GM23338 (cell line): ENCODE measurements at regions not wholly inside any gene's neighbourhood (a gene's known extent, or its start where the extent isn't known, plus 50 kb on each side); places are given as distances from the start of the nearest gene placed in this dataset.

Experiments
- ATAC-seq: fragments of 200-7000 bp; cut with Tn5 transposase; 3 replicates; pipeline ENCODE4 v1.9.1; 2020
- DNase-seq: peaks from one replicate; pipeline ENCODE4 v3.0.0-alpha.2; 2015; ENCODE audit warnings: low spot score
- H2AFZ ChIP-seq: fragments of 200-600 bp; sonication (generic); 2 replicates; pipeline ENCODE4 v1.8.0; 2016; ENCODE audit warnings: antibody characterized with exemption, mild to moderate bottlenecking, moderate library complexity
- H3F3A ChIP-seq: fragments of 200-600 bp; sonication (generic); replicated peaks from 2 replicates; pipeline ENCODE4 v1.8.0; 2017; ENCODE audit warnings: antibody characterized with exemption, mixed run types, low read depth
- H3K27ac ChIP-seq: fragments of 200-600 bp; sonication (generic); 2 replicates; pipeline ENCODE4 v1.6.1; 2016; ENCODE audit warnings: low read depth
- H3K27me3 ChIP-seq: fragments of 200-600 bp; sonication (generic); 2 replicates; pipeline ENCODE4 v1.8.0; 2016; ENCODE audit warnings: mild to moderate bottlenecking, mixed run types, moderate library complexity; ENCODE audit not compliant: insufficient read depth
- H3K36me3 ChIP-seq: fragments of 200-600 bp; sonication (generic); 2 replicates; pipeline ENCODE4 v1.8.0; 2016; ENCODE audit warnings: mild to moderate bottlenecking; ENCODE audit not compliant: insufficient read depth
- H3K4me1 ChIP-seq: fragments of 200-600 bp; sonication (generic); 2 replicates; pipeline ENCODE4 v1.8.0; 2016; ENCODE audit warnings: mild to moderate bottlenecking, moderate library complexity; ENCODE audit not compliant: insufficient read depth
- H3K4me2 ChIP-seq: fragments of 200-600 bp; sonication (generic); 2 replicates; pipeline ENCODE4 v1.7.1; 2017; ENCODE audit warnings: mixed run types
- H3K4me3 ChIP-seq: fragments of 200-600 bp; sonication (generic); 2 replicates; pipeline ENCODE4 v1.6.1; 2016; ENCODE audit warnings: mixed run types
- H3K79me2 ChIP-seq: fragments of 200-600 bp; sonication (generic); replicated peaks from 2 replicates; pipeline ENCODE4 v1.8.0; 2017; ENCODE audit warnings: mild to moderate bottlenecking; ENCODE audit not compliant: insufficient read depth
- H3K9me2 ChIP-seq: fragments of 200-600 bp; sonication (generic); 2 replicates; pipeline ENCODE4 v1.8.0; 2017; ENCODE audit not compliant: insufficient read depth
- H4K20me1 ChIP-seq: fragments of 200-600 bp; sonication (generic); replicated peaks from 2 replicates; pipeline ENCODE4 v1.8.0; 2017; ENCODE audit warnings: mild to moderate bottlenecking; ENCODE audit not compliant: insufficient read depth
- H3K27ac Mint-ChIP-seq: 2 replicates; pipeline ENCODE4 v1.8.0; 2020; ENCODE audit warnings: inconsistent platforms, mild to moderate bottlenecking, moderate library complexity, mixed read lengths
- H3K27me3 Mint-ChIP-seq: 3 replicates; pipeline ENCODE4 v1.8.0; 2022; ENCODE audit warnings: low read depth, mild to moderate bottlenecking, moderate library complexity, mixed read lengths, inconsistent platforms; ENCODE audit not compliant: insufficient read depth, poor library complexity
- H3K36me3 Mint-ChIP-seq: 3 replicates; pipeline ENCODE4 v1.8.0; 2021; ENCODE audit warnings: low read depth, mild to moderate bottlenecking, inconsistent platforms, moderate library complexity, mixed read lengths
- H3K4me1 Mint-ChIP-seq: 3 replicates; pipeline ENCODE4 v1.8.0; 2020; ENCODE audit warnings: mild to moderate bottlenecking, inconsistent platforms, mixed read lengths
- H3K4me3 Mint-ChIP-seq: 3 replicates; pipeline ENCODE4 v1.8.0; 2021; ENCODE audit warnings: moderate library complexity, mild to moderate bottlenecking, inconsistent platforms, mixed read lengths
- H3K9me3 Mint-ChIP-seq: 3 replicates; pipeline ENCODE4 v1.8.0; 2020; ENCODE audit warnings: moderate library complexity, mild to moderate bottlenecking, inconsistent platforms, mixed read lengths
- CREB1 ChIP-seq: fragments of 250-450 bp; sonication (Bioruptor Pico); IDR thresholded peaks from 2 replicates; pipeline ENCODE4 v1.5.0; 2020; ENCODE audit warnings: low read depth, mild to moderate bottlenecking, moderate library complexity
- CTCF ChIP-seq, 2 experiments: fragments of 200-600 bp in 1 of 2; sonication (generic) in 1 of 2; conservative IDR thresholded peaks; 2 replicates each; pipeline versions ENCODE4 v1.5.1 to v1.6.1; 2016 to 2017; ENCODE audit warnings: antibody characterized with exemption in 2 of 2, low read depth in 2 of 2, mild to moderate bottlenecking in 2 of 2, moderate library complexity in 1 of 2
- ETS1 ChIP-seq: IDR thresholded peaks from 2 replicates; pipeline ENCODE4 v1.6.1; 2016; ENCODE audit warnings: antibody characterized with exemption
- EZH2 ChIP-seq: fragments of 200-600 bp; sonication (generic); IDR thresholded peaks from one replicate; pipeline ENCODE4 v1.8.0; 2017; ENCODE audit warnings: antibody characterized with exemption, mild to moderate bottlenecking, low read depth; ENCODE audit not compliant: unreplicated experiment
- EZH2phosphoT487 ChIP-seq: fragments of 200-600 bp; sonication (generic); IDR thresholded peaks from one replicate; pipeline ENCODE4 v1.8.1; 2018; ENCODE audit warnings: antibody characterized with exemption; ENCODE audit not compliant: unreplicated experiment
- JUNB ChIP-seq: IDR thresholded peaks from one replicate; pipeline ENCODE4 v1.6.1; 2016; ENCODE audit warnings: antibody characterized with exemption; ENCODE audit not compliant: unreplicated experiment
- NANOG ChIP-seq: IDR thresholded peaks from 2 replicates; pipeline ENCODE4 v1.6.1; 2016; ENCODE audit warnings: antibody characterized with exemption, borderline replicate concordance
- POLR2AphosphoS5 ChIP-seq: IDR thresholded peaks from 2 replicates; pipeline ENCODE4 v1.6.1; 2016; ENCODE audit warnings: antibody characterized with exemption, low read depth
- REST ChIP-seq: IDR thresholded peaks from one replicate; pipeline ENCODE4 v1.6.1; 2018; ENCODE audit warnings: antibody characterized with exemption; ENCODE audit not compliant: unreplicated experiment
- STAT1 ChIP-seq: IDR thresholded peaks from one replicate; pipeline ENCODE4 v1.6.1; 2016; ENCODE audit warnings: antibody characterized with exemption; ENCODE audit not compliant: unreplicated experiment
- ZNF114 ChIP-seq: fragments of 250-450 bp; sonication (Bioruptor Pico); IDR thresholded peaks from 2 replicates; pipeline ENCODE4 v1.5.0; 2020; ENCODE audit warnings: mild to moderate bottlenecking, moderate library complexity
- ZNF331 ChIP-seq: fragments of 250-450 bp; sonication (Bioruptor Pico); IDR thresholded peaks from 2 replicates; pipeline ENCODE4 v1.5.0; 2020; ENCODE audit warnings: low read depth, mild to moderate bottlenecking, moderate library complexity
- ZNF462 ChIP-seq: fragments of 250-450 bp; sonication (Bioruptor Pico); IDR thresholded peaks from 2 replicates; pipeline ENCODE4 v1.5.0; 2020; ENCODE audit warnings: mild to moderate bottlenecking, moderate library complexity

GRCh38 chr13:76792731-76793347 lies 93.4 kb downstream of the KCTD12 start:
- ATAC-seq, result no peak
- no peaks in the 10 kb centered on the region for H3K79me2 ChIP-seq
- H3K27me3 ChIP-seq, result no peaks in the 10 kb centered on the region
- TF ChIP-seq JUNB (no peak), REST (no peak), CTCF (conservative IDR thresholded peaks at IDR 0.05; ENCODE audit: low read depth in 2 of 2) (no peak), ZNF331 (no peak), EZH2phosphoT487 (no peak), ZNF114 (CRISPR knock-in tag) (no peak), NANOG (no peak), POLR2AphosphoS5 (no peak), ETS1 (no peak), CREB1 (CRISPR knock-in tag) (no peak), EZH2 (no peak), ZNF462 (CRISPR knock-in tag) (no peak), STAT1 (no peak)
- peaks cover 28% of the 10 kb centered on the region for H3K4me1 Mint-ChIP-seq
- no peaks in the 10 kb centered on the region for H3K27me3 Mint-ChIP-seq
- no peaks in the 10 kb centered on the region for H3K36me3 Mint-ChIP-seq
- no peak overlapping the region for H3K4me3 Mint-ChIP-seq
- H3K27ac ChIP-seq, result no peak overlapping the region
- DNase-seq, result no peak
- H3K4me1 ChIP-seq, result no peaks in the 10 kb centered on the region; the same call in none of the 2 replicates
- H2AFZ ChIP-seq, result no peak overlapping the region
- H3K27ac Mint-ChIP-seq, result no peak overlapping the region
- no peaks in the 10 kb centered on the region for H3K9me2 ChIP-seq
- no peaks in the 10 kb centered on the region for H4K20me1 ChIP-seq
- no peaks in the 10 kb centered on the region for H3F3A ChIP-seq
- H3K4me3 ChIP-seq, result no peak overlapping the region
- H3K9me3 Mint-ChIP-seq, result no peaks in the 10 kb centered on the region
- H3K36me3 ChIP-seq, result no peaks in the 10 kb centered on the region
- H3K4me2 ChIP-seq, result no peak overlapping the region
